ENCODE measurements at regions not wholly inside any gene's neighbourhood (a gene's known extent, or its start where the extent isn't known, plus 50 kb on each side); places are given as distances from the start of the nearest gene placed in this dataset.

GRCh38 chr10:88032566-88032965, 169.1 kb downstream of the PTEN start:
- Histone ChIP-seq H3K27ac (no peak overlapping the region), H3K36me3 (no peaks in the 10 kb centered on the region), H3K9me3 (no peaks in the 10 kb centered on the region), H3K4me3 (no peak overlapping the region), H3K4me1 (no peaks in the 10 kb centered on the region), H3K27me3 (no peaks in the 10 kb centered on the region)
- DNase-seq = no peak
- no peak for TF ChIP-seq EP300 (IDR thresholded peaks at IDR 0.05)
- TF ChIP-seq POLR2A (IDR thresholded peaks at IDR 0.05) = no peak
- TF ChIP-seq, protein P1, sequence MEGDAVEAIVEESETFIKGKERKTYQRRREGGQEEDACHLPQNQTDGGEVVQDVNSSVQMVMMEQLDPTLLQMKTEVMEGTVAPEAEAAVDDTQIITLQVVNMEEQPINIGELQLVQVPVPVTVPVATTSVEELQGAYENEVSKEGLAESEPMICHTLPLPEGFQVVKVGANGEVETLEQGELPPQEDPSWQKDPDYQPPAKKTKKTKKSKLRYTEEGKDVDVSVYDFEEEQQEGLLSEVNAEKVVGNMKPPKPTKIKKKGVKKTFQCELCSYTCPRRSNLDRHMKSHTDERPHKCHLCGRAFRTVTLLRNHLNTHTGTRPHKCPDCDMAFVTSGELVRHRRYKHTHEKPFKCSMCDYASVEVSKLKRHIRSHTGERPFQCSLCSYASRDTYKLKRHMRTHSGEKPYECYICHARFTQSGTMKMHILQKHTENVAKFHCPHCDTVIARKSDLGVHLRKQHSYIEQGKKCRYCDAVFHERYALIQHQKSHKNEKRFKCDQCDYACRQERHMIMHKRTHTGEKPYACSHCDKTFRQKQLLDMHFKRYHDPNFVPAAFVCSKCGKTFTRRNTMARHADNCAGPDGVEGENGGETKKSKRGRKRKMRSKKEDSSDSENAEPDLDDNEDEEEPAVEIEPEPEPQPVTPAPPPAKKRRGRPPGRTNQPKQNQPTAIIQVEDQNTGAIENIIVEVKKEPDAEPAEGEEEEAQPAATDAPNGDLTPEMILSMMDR (IDR thresholded peaks at IDR 0.05) = no peak
- no peak for TF ChIP-seq POLR2AphosphoS5 (IDR thresholded peaks at IDR 0.05)
- WGBS, 2 donors = 75 to 79% methylated on average over 1 of the region's 1 CpG
- no peak for ATAC-seq (ENCODE audit: low FRiP score in 2 of 2)

GRCh38 chr10:88033385-88033784, 170.0 kb downstream of the PTEN start:
- H3K27me3 ChIP-seq = no peaks in the 10 kb centered on the region

DNA sequence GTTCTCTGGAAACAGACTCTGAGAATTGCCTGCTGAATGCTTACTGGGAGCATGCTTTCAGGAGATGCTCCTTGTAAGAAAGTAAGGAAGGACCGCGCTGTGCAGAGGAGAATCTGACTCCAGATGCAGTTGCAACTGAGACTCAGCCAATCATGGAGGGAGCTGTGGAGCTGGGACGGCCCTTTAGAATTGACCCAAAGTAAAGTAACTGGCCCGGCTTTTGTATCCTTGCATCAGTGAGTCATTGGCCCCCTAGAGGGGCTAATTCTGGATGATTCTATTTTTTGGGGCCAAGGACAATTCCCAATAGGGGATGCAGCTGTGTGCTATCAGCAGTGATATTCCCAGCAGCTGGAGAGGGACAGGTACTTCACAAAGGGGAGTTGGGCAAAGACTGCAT, 170.4 kb downstream of the PTEN start:
- DNase-seq (no peak), ATAC-seq (ENCODE audit: low FRiP score in 2 of 2) (no peak)
- Histone ChIP-seq H3K36me3 (no peaks in the 10 kb centered on the region), H3K4me1 (peaks cover 0 to 3% (median 0%) of the 10 kb centered on the region in 4 donors), H3K9me3 (no peaks in the 10 kb centered on the region), H3K4me3 (no peak overlapping the region), H3K27me3 (no peaks in the 10 kb centered on the region), H3K27ac (no peak overlapping the region)
- TF ChIP-seq POLR2A (IDR thresholded peaks at IDR 0.05) = no peak
- TF ChIP-seq EP300 (IDR thresholded peaks at IDR 0.05) = no peak
- TF ChIP-seq, protein P1 (IDR thresholded peaks at IDR 0.05) = no peak
- no peak for TF ChIP-seq POLR2AphosphoS5 (IDR thresholded peaks at IDR 0.05)
- 93 to 97% methylated on average over 4 of the region's 4 CpGs for WGBS, 2 donors

More at GRCh38 chr10:88033385-88033784, 170.0 kb downstream of the PTEN start:
- no peaks in the 10 kb centered on the region for H3K36me3 ChIP-seq
- no peak for TF ChIP-seq POLR2AphosphoS5 (IDR thresholded peaks at IDR 0.05)
- H3K27ac ChIP-seq = no peak overlapping the region
- DNase-seq (no peak), ATAC-seq (ENCODE audit: low FRiP score in 2 of 2) (no peak)
- peaks cover 0 to 3% (median 0%) of the 10 kb centered on the region in 4 donors for H3K4me1 ChIP-seq
- 82% methylated on average over 3 of the region's 3 CpGs for WGBS, 2 donors
- no peak overlapping the region for H3K4me3 ChIP-seq
- H3K9me3 ChIP-seq = no peaks in the 10 kb centered on the region

- WGBS, 2 donors = 87 to 94% methylated on average over 4 of the region's 4 CpGs
- Histone ChIP-seq H3K9me3 (no peaks in the 10 kb centered on the region), H3K4me1 (peaks cover 0 to 3% (median 0%) of the 10 kb centered on the region in 4 donors), H3K27ac (no peak overlapping the region), H3K4me3 (no peak overlapping the region), H3K27me3 (no peaks in the 10 kb centered on the region), H3K36me3 (no peaks in the 10 kb centered on the region)
- DNase-seq = no peak
- no peak for ATAC-seq (ENCODE audit: low FRiP score in 2 of 2)
- TF ChIP-seq EP300 (IDR thresholded peaks at IDR 0.05) (no peak), POLR2A (IDR thresholded peaks at IDR 0.05) (no peak), POLR2AphosphoS5 (IDR thresholded peaks at IDR 0.05) (no peak)
- TF ChIP-seq, protein P1 (IDR thresholded peaks at IDR 0.05) = no peak
Measured at GRCh38 chr10:88036126-88036525, 172.7 kb downstream of the PTEN start.

- no peak overlapping the region for H3K27ac ChIP-seq
- no peaks in the 10 kb centered on the region for H3K27me3 ChIP-seq
- no peaks in the 10 kb centered on the region for H3K36me3 ChIP-seq
- H3K4me3 ChIP-seq = no peak overlapping the region
- peaks cover 5 to 14% (median 12%) of the 10 kb centered on the region in 4 donors for H3K4me1 ChIP-seq
- WGBS, 2 donors = 58 to 59% methylated on average over 2 of the region's 2 CpGs
- ATAC-seq (ENCODE audit: low FRiP score in 2 of 2) (no peak), DNase-seq (no peak)
- TF ChIP-seq POLR2A (IDR thresholded peaks at IDR 0.05) = no peak
- TF ChIP-seq POLR2AphosphoS5 (IDR thresholded peaks at IDR 0.05) = no peak
- TF ChIP-seq, protein P1 (IDR thresholded peaks at IDR 0.05) = no peak
- no peak for TF ChIP-seq EP300 (IDR thresholded peaks at IDR 0.05)
- H3K9me3 ChIP-seq = no peaks in the 10 kb centered on the region
Measured at GRCh38 chr10:88037623-88038022, 174.2 kb downstream of the PTEN start.
